ENCODE measurements at regions not wholly inside any gene's neighbourhood (a gene's known extent, or its start where the extent isn't known, plus 50 kb on each side); places are given as distances from the start of the nearest gene placed in this dataset.

- FAIRE-seq = no peak
- DNase-seq (ENCODE audit: extremely low spot score, insufficient read length, low read depth) = no peak
Observed at GRCh38 chr7:46157404-46157803, 236.3 kb upstream of the IGFBP3 start.

DNA sequence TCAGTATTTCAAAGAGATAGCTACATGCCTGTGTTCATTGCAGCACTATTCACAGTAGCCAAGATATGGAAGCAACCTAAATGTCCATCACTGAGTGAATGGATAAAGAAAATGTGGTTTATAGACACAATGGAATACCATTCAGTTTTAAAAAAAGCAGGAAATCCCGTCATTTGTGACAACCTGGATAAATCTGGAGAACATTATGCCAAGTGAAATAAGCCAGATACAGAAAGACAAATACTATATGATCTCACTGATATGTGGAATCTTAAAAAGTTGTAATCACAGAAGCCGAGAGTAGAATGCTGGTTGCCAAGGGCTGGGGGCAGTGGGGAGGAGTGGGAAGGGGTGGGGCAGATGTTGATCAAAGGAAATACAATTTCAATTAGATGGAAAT is 235.8 kb upstream of the IGFBP3 start:
- FAIRE-seq (no peak), DNase-seq (ENCODE audit: extremely low spot score, insufficient read length, low read depth) (no peak)

DNA sequence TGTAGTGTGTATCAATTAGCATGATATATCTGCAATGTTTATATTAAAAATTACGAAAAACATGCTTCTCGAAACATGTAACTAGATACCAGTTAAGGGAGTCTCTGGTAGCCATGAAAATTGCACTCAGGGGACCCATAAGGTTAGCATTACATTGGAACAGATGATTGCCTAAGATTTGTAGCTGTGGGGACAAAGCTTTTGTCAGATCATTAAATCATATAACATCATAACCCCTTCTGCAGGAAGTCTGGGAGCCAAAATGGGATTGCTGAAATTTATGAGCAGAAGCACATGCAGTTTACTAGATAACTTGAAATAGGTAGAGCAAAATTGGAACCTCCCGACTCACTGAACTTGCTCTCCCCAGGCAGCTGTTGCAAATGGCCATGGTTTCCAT is 235.0 kb upstream of the IGFBP3 start:
- no peak for DNase-seq (ENCODE audit: extremely low spot score, insufficient read length, low read depth)
- no peak for FAIRE-seq

GRCh38 chr7:46155367-46155766 is 234.3 kb upstream of the IGFBP3 start:
- DNase-seq (ENCODE audit: extremely low spot score, insufficient read length, low read depth) (no peak), FAIRE-seq (no peak)

DNA sequence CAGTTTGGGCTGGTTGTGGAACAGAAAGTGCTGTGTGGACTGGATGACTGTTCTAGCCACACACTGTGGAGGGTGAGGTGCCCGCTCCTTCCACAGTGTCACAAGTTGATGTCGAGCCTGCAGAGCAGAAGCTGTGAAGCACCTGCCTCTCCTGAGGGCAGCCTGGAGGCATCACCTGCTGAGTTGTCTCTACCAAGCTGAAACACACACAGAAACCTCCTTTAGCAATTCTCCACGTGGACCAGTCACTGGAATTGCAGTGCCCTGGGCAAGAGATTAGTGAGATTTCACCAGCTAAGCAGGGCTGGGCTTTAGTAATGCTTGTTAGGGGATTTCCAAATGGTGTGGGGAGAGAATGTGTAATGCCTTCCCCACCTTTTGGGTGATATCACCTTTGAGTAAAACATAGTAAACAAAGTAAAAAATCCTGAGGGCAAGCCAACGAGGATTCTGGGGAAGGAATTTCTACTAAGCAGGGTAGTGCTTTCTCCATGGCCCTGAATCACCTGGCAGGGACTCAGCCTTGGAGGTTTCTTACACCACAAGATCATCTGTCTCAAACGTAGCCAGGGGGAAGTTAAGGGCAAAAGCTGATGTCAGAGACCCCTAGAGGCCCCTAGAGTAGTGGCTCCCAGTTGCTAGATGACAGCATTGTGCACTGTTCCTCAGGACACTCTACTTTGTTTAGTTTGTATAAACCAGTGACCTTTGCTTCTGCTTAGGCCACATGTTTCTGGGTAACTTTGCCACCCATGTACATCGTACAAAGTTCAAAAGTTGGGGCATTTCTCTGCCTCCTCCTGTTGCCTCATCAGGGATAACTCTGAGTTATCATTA is 233.1 kb upstream of the IGFBP3 start:
- DNase-seq (ENCODE audit: extremely low spot score, insufficient read length, low read depth) (no peak), FAIRE-seq (peak; percentile 26)

- FAIRE-seq (no peak), DNase-seq (ENCODE audit: extremely low spot score, insufficient read length, low read depth) (no peak)
Observed at GRCh38 chr7:46153583-46153950, 232.5 kb upstream of the IGFBP3 start.

GRCh38 chr7:46152696-46153095 is 231.6 kb upstream of the IGFBP3 start:
- FAIRE-seq (no peak), DNase-seq (ENCODE audit: extremely low spot score, insufficient read length, low read depth) (no peak)

DNA sequence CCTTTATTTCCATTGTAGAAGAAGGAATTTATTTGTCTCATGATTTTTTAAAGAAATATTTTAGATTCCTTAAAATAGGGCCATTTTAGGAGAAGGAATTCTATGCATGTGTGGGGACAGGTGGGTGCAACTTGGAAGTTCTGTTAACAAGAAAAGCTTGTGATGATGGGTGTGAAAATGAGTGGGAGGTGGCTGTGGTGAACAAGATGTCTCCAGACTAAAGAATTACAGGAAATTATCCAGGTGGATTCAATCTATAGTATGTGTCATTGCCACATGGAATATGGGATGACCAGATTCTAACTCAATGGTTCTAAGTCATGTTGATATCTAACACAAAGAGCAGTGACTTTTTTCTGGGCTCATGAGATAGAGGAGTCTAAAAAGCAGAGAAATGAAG is 229.6 kb upstream of the IGFBP3 start:
- no peak for FAIRE-seq
- no peak for DNase-seq (ENCODE audit: extremely low spot score, insufficient read length, low read depth)

GRCh38 chr7:46150202-46150601 is 229.1 kb upstream of the IGFBP3 start:
- DNase-seq (ENCODE audit: extremely low spot score, insufficient read length, low read depth) (no peak), FAIRE-seq (no peak)

DNA sequence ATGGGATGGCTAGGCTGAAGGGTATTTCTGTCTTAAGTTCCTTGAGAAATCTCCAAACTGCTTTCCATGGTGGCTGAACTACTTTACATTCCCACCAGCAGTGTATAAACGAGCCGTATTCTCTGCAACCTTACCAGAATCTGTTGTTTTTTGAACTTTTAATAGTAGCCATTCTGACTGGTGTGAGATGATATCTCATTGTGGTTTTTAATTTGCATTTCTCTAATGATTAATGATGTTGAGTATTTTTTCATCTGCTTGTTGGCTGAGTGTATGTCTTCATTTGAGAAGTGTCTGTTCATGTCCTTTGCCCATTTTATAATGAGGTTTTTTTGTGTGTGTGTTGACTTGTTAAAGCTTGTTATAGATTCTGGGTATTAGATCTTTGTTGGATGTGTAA is 226.8 kb upstream of the IGFBP3 start:
- DNase-seq (ENCODE audit: extremely low spot score, insufficient read length, low read depth) = no peak
- FAIRE-seq = no peak

DNA sequence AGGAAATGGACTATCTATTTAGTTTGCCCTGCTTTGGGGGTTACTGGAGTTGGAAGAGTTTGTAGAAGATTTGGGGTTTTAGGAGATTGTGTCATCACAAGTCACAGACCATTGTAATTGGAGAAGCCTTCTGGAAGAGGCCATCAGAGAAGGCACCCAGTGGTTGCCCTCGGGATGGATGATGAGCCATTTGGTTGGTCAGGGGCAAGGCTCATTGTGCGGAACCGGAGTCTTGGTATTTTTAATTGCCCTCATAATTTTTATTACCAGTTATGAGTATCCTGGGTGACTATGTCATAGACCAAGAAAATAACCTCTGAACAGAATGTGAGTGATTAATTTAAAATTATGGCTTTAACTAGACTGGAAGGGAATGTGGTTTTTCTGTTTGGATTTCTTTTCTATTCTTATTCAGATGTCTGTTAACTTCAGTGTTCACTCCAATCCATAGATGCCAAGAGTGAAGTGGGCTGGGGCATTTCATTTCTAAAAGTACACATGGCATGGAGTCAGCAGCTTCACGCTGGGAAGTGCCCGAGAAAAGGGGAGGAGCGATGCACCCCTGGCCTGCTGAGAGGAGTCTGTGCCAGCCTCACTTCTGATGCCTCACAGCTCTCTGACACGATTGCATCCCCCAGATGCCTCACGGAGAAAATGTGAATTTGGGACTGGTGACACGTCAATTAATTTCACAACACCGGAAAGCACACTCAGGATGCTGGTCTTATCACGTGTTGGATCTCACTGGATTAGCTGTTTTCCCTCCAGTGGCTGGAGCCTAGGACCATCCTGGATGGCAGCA is 225.6 kb upstream of the IGFBP3 start:
- no peak for DNase-seq (ENCODE audit: extremely low spot score, insufficient read length, low read depth)
- FAIRE-seq = no peak

DNA sequence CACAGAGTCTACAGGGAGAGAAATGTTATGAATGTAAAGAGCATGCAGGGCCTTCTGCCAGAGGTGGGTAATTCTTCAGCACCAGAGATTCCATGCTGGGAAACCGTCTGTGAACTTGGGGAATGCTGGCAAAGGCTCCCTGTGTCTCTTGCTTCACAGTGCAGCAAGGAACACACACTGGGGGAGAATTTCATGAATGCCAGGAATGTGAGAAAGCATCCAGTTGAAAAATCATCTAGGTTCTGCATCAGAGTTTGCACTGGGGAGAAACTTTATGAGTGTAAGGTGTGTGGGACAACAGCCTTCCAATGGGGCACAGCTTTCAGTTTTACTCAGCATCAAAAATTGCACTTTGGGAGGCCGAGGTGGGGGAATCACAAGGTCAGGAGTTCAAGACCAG is 224.3 kb upstream of the IGFBP3 start:
- FAIRE-seq = no peak
- no peak for DNase-seq (ENCODE audit: extremely low spot score, insufficient read length, low read depth)

DNA sequence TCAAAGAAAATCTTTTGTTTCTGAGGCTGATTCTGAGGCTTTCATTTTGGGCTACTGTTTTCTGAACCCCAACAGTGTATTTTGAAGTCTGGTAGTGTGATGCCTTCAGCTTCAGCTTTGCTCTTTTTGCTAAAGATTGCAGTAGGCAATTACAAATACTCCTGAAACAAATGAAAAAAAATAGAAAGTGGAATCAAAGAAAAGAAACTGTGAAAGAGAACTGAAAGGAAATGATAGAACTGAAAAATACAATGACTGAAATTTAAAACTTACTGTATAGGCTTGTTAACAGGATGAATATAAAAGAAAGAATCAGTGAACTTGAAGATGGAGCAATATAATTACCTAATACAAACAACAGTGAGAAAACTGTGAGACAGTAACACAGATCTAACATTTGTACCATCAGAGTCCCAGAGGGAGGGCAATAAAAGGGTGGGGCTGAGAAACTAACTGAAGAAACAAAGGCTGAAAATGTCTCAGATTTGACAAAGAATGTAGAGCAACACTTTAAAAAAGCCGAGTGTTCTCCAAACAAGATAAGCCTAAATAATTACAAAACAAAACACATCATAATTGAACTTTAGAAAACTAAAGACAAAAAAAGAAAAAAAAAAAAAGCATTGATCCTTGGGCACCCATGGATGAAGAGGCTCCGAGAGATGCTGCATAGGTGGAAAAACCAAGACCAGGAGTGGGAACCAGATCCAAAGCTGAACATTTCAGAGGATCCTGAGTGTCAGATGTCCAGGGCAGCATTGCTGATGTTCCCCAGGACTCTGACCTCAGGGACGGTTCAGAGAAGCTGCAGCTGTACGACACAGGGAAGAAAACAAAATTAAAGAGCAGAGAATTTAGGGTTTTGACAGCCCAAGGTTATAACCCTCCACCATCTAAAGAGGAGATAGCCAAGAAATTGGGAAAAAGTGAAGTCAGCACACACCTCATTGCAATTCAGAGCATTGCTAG is 223.2 kb upstream of the IGFBP3 start:
- DNase-seq (ENCODE audit: extremely low spot score, insufficient read length, low read depth) (no peak), FAIRE-seq (no peak)

DNA sequence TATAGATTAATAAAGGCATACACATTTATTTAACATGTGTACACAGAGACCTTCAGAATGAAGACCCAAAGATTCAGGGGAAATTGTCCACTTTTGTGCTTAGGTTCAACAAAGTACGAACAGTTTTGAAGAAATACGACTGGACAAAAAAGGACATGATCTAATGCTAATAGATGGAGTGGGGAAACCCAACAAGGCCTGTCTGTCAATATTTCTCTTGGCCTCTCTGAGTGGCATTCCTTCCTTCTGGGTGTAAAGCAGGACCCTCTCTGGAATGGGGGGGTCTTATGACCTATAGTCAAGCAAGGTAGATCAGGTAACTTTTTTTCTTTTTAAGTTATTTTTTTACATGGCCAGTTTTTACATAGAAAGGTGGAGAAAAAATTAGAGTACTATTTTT is 222.3 kb upstream of the IGFBP3 start:
- no peak for FAIRE-seq

DNA sequence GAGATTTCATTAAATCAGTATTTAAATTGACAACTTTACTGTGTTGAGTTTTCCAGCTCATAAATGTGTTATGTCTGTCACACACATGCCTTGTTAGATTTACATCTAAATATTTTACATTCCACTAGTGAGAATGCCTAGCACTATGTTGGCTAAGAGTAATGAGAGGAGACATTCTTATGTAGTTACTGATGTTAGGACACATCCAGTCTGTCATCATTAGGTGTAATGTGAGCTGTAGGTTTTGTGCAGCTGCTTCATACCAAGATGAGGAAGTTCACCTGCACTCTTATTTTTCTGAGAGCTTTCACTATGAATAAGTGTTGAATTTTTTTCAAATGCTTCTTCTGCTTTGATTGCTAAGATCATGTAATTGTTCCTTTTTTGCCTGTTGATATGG is 218.0 kb upstream of the IGFBP3 start:
- no peak for DNase-seq (ENCODE audit: extremely low spot score, insufficient read length, low read depth)
- FAIRE-seq = no peak

More for the DNA sequence above, 222.3 kb upstream of the IGFBP3 start:
- no peak for DNase-seq (ENCODE audit: extremely low spot score, insufficient read length, low read depth)

DNA sequence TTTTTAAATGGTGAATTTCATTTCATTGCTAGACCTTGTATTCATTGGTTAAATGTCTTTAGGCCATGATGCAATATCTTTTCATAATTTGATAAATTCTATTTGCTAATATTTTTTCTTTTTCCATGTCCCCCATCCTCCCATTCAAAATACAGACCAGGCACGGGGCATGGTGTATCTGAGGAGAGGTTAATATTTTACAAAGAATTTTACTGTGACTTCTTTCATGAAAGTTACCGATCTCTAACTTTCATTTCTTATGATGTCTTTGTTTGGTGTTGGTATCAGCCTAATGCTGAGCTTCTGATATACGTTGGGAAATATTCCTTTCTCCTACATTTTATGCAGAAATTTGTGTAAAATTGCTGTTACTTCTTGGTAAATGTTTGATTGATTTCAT is 216.7 kb upstream of the IGFBP3 start:
- FAIRE-seq = no peak

GRCh38 chr7:46135557-46135956 is 214.5 kb upstream of the IGFBP3 start:
- FAIRE-seq = no peak
- no peak for DNase-seq (ENCODE audit: extremely low spot score, insufficient read length, low read depth)

More for the DNA sequence above, 216.7 kb upstream of the IGFBP3 start:
- no peak for DNase-seq (ENCODE audit: extremely low spot score, insufficient read length, low read depth)

GRCh38 chr7:46134795-46135194 is 213.7 kb upstream of the IGFBP3 start:
- FAIRE-seq = no peak
- no peak for DNase-seq (ENCODE audit: extremely low spot score, insufficient read length, low read depth)

GRCh38 chr7:46134385-46134784 is 213.3 kb upstream of the IGFBP3 start:
- no peak for DNase-seq (ENCODE audit: extremely low spot score, insufficient read length, low read depth)
- no peak for FAIRE-seq

- FAIRE-seq (no peak), DNase-seq (ENCODE audit: extremely low spot score, insufficient read length, low read depth) (no peak)
Observed at GRCh38 chr7:46133751-46134150, 212.7 kb upstream of the IGFBP3 start.

Measured in GM18507 (cell line).